NCI-H446 treated with DMSO at 0.1 percent for 48 hours (cell line): ENCODE measurements at regions not wholly inside any gene's neighbourhood (a gene's known extent, or its start where the extent isn't known, plus 50 kb on each side); places are given as distances from the start of the nearest gene placed in this dataset.
"Not testable (repeated sequence)": the region's sequence is repeated elsewhere in the genome, so short reads cannot be mapped to it uniquely, and the experiment has no call there.

Experiments
- DNase-seq: peaks from one replicate; lab custom pipeline; 2025; lab: John Stamatoyannopoulos, UW

DNA sequence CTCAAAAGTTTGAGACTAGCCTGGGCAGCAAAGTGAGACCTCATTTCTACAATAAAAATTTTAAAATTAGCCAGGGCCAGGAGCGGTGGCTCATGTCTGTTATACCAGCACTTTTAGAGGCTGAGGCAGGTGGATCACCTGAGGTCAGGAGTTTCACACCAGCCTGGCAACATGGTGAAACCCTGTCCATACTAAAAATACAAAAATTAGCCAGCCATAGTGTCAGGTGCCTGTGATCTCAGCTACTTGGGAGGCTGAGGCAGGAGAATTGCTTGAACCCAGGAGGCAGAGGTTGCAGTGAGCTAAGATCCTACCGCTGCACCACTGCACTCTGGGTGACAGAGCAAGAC is 85.1 kb upstream of the MAP4 start:
- DNase-seq = not testable (repeated sequence)

DNA sequence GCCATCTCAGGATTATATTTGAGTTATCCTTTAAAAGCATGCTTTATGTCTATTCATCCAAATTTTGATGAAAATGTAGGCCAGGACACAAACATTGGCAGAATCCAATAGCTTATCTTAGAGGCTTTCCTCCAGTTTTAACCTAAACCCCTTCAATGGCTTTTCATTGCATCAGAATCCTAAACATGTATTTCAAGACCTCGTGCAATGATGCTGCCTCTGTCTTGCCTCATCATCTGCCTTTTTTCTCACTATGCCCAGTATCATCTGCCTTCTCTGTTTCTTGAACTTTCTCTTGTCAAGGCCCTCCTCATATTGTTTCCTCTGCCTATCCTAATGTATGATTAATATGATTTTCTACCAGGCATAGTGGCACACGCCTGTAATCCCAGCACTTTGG is 76.1 kb upstream of the MAP4 start:
- DNase-seq = no peak

DNA sequence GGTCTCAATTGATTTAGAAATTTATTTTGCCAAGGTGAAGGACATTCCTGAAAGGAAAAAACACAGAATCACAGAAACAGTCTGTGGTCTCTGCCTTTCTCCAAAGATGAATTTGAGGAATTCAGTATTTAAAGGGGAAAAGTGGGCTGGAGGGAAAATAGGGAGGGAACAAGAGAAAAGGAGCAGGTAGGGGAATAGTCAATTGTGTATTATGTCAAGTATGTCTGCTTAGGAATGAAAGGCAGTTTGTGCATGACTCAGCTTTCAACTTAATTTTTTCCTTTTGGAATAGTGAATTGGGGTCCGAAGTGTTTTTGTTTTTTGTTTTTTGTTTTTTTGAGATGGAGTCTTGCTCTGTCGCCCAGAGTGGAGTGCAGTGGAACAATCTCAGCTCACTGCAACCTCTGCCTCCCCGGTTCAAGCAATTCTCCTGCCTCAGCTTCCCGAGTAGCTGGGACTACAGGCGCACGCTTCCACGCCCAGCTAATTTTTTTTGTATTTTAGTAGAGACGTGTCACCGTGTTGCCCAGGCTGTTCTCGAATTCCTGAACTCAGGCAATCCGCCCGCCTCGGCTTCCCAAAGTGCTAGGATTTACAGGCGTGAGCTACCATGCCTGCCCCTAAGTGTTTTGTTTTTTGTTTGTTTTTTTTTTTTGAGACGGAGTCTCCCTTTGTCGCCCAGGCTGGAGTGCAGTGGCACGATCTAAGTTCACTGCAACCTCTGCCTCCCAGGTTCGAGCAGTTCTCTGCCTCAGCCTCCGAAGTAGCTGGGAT is 74.1 kb upstream of the MAP4 start:
- DNase-seq = no peak

DNA sequence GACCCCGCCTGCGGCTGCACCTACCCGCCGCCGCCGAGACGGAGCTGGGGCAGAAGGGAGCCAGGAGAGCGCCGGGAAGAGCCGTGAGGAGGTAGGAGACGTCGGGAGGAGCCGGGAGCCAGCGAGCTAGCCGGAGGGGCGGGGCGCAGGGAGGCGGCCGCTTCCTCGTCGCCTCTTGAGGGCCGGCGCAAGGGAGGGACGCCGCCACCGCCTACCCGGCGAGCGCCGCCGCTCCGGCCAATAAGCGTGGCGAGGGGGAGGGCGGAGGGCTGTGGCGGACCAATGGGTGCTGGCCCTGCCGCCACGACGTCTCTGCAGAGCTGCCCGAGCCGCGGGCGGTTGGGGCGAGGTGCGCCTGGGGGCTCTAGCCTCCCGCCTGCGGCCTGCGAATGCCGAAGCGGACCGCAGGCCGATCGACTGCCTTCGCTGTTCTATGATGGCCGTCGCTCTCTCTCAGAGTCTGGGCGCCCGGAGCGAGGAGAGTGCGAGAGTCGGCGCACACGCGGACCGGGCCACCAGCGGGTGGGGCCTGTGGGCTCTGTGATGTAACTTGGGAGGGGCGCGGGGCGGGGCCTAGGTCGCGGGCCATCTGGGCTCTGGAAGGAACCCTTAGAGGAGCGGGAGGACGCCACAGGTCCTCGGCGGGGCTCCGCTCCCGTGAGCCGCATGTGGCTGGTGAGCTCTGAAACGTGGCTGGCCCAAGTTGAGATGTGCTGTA is 72.7 kb upstream of the MAP4 start:
- DNase-seq = peak; percentile 91

DNA sequence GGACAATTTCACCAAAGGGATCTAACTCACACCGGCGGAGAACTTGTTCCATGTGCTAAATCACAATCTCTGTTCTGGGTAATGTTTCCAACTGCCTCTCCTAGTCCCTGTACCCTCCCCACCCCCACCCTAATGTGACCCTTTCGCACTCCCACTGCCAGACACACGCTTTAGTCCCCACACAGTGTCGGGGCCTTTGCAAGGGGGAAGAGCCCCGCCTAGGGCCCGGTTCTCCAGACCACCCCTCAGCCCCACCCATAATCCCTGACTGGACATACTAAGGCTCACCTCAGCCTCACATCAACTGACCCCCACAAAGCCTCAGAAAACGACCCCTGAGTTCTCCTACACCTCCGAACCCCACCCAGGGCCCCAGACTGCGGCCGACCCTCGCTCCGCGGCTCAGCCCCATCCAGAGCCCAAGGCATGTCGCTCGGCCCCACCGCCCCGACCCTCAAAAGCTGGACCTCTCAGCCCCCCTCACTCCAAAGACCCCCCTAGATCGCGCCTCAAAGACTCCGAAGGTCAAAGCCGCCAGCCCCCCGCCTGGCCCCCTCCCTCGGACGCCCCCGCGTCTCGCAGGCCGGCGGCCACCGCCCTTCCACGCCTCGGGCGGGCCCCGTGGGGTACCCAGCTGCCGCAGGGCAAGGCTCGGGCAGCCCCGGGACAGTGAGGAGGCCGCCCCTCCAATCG is 72.0 kb upstream of the MAP4 start:
- no peak for DNase-seq

DNA sequence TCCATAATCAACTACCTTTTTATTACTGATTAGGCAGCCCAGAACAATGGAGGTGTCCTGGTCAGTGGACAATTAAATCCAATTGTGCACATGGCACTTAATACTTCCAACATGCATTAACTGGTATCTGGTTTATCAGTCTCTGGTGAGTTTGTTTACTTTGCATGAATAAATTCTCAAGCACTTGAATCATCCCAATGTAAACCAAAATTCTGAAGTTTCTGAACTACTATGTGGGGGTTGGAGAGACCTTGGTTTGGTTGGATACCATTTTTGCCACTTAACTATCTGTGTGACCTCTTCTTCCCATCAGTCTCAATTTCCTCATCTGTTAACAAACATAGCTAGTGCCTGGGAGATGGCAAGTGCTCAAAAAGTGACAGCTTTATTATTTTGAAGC is 70.5 kb upstream of the MAP4 start:
- DNase-seq = no peak

DNA sequence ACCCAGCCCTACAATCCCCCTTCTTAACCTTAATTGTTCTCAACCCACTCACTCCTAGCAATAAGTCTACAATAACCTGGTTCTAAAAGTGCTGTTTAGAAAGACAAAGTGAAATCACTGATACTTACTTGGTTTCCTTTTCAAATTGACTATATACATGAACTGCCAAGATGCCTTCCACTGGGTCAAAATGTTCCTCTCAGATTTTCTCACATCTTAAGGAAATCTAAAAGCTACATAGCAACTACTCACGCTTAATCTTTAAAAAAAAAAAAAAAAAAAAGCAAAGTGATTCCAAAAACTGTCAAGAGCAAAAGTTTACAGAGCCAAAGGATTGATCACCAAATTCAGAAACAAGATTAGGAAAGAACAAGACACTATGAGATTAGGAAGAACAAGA is 68.7 kb upstream of the MAP4 start:
- no peak for DNase-seq

DNA sequence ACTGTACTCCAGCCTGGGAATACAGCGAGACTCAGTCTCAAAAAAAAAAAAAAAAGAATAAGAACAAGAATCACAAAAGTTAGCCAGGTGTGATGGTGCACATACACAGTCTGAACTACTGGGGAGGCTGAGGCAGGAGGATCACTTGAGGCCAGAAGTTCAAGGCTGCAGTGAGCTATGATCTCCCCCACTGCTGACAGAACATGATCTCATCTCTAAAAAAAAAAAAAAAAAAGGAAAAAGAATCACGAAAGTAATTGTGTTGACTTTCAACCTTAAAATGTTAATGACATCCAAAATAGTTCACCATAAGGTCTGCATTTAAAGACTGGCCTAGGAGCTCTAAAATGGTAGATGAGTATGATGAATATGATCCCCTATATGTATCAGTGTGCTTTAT is 68.0 kb upstream of the MAP4 start:
- no peak for DNase-seq

DNA sequence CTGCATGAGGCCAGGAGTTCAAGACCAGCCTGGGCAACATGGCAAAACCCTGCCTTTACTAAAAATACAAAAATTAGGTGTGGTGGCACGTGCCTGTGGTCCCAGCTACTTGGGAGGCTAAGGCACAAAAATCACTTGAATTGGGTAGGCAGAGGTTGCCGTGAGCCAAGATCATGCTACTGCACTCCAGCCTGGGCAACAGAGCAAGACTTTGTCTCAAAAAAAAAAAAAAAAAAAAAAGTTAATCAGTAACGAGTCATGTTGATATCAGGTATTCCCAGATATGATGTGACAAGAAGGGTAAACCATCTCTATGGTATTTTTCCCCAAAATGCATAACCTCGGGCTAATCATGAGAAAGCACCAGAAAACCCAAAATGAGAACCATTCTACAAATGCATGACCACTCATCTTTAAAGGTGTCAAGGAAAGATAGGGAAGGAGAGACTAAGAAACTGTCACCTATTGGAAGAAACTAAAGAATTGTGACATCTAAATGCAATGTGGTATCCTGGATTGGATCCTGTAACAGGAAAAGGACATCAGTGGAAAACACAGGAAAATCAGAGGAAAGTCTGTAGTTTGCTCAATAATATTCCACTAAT is 66.5 kb upstream of the MAP4 start:
- no peak for DNase-seq

DNA sequence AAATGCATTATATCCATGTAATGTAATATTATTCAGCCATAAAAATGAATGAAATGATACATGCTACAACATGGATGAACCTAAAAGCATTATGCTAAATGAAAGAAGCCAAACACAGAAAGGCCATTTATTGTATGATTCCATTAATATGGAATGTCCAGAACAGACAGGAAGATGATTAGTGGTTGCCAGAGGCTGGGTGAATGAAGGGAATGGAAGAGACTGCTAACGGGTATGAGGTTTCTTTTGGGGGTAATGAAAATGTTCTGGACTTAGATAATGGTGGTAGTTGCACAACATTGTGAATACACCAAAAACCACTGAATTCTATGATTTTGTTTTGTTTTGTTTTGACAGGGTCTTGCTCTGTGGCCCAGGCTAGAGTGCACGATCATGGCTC is 61.6 kb upstream of the MAP4 start:
- DNase-seq = no peak

DNA sequence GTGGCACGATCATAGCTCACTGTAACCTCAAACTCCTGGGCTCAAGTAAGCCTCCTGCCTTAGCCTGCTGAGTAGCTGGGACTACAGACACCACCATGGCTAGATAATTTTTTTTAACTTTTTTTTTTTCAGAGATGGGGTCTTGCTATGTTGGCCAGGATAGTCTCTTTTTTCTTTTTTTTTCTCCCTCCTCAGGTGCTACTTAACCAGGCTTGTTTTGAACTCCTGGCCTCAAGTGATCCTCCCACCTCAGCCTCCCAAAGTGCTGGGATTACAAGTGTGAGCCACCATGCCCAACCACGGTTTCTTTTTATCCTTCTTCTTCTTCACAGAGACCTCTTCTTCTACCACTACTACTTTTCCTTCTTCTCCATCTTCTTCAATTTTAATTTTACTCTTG is 53.8 kb upstream of the MAP4 start:
- no peak for DNase-seq

DNA sequence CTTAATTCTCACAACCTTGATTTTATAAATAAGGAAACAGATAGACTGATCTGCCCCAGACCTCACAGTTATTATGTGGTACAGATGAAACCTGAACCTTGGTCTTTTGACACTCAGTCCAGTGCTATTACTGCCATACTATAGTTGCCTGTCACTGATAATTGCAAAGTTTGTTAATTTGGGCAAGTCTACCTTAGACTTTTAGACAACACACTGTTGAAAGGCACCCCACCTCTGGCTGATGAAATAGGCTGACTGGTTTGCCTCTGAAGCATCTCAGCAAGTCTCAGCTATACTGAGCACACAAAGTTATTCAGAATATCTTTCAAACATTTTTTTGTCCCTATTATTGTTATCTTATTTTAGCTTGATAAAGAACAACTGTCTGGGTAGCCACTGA is 53.1 kb upstream of the MAP4 start:
- DNase-seq = no peak

DNA sequence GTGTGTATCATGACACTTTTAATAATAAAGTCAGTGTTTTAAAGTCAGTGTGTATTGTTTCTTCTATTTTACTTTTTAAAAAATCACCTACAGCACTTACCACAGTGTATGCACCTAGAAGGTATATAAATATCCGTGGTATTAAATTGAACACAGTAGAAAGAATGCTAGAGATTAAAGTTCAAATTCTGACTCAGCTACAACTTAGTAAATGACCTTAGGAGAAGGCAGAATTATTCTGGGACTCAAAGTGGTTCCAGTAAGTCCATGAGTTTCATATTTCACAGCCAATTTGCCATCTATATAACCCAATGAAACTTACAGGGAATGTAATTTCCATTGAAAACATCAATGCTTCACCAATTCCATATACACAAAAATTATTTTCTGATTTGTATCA is 52.7 kb upstream of the MAP4 start:
- DNase-seq = no peak

DNA sequence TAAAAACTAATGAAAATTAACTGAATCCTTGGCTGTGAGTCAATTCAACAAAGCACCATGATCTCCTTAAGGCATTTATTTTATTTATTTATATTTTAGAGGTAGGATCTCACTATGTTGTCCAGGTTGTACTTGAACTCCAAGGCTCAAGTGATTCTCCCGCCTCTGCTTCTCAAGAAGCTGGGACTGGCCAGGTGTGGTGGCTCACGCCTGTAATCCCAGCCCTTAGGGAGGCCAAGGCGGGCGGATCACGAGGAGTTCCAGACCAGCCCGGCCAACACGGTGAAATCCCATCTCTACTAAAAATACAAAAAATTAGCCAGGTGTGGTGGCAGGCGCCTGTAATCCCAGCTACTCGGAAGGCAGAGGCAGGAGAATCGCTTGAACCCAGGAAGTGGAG is 52.1 kb upstream of the MAP4 start:
- not testable (repeated sequence) for DNase-seq

DNA sequence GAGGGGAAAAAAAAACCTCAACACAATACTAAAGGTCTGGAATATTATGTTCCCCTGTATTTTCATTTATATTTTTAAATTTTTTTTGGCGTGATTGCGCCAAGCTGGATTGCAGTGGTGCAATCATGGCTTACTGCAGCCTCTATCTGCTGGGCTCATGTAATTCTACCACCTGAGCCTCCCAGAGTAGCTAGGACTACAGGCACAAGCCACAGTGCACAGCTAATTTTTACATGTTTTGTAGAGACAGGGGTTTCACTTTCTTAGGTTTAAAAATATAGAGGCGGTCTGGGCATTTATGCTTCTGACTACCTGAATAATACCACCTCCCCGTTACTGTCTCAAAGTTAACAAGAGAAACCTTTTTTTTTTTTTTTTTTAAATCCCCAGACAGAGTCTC is 51.1 kb upstream of the MAP4 start:
- DNase-seq = no peak
